Testis (tissue), 2 donors: ENCODE measurements at regions not wholly inside any gene's neighbourhood (a gene's known extent, or its start where the extent isn't known, plus 50 kb on each side); places are given as distances from the start of the nearest gene placed in this dataset.

Experiments used
- DNase-seq: peaks from one replicate; pipeline ENCODE4 v3.0.0-alpha.2; 2019
- H3K27ac ChIP-seq, 2 donors: fragments of 200-600 bp; sonication (generic); one replicate each; pipeline ENCODE4 v1.5.1; 2019
- H3K27me3 ChIP-seq: fragments of 200-600 bp; sonication (generic); one replicate; pipeline ENCODE4 v1.5.1; 2019
- H3K36me3 ChIP-seq: fragments of 200-600 bp; sonication (generic); one replicate; pipeline ENCODE4 v1.5.1; 2017; ENCODE audit warnings: low read depth; ENCODE audit errors: missing control alignments
- H3K4me1 ChIP-seq: fragments of 200-600 bp; sonication (generic); one replicate; pipeline ENCODE4 v1.5.1; 2019
- H3K4me3 ChIP-seq, 2 donors: fragments of 200-600 bp; sonication (generic); one replicate each; pipeline ENCODE4 v1.5.1; 2017 to 2019
- H3K9me3 ChIP-seq: fragments of 200-600 bp; sonication (generic); one replicate; pipeline ENCODE4 v1.5.1; 2017
- POLR2A ChIP-seq: fragments of 450-650 bp; IDR thresholded peaks from one replicate; pipeline ENCODE4 v1.6.1; 2017; ENCODE audit warnings: antibody characterized with exemption, mild to moderate bottlenecking, moderate library complexity
- WGBS, 2 donors: methylation state at CpG; one replicate each; pipeline ENCODE4 v1.1.5; 2018; 5-methylcytosine and 5-hydroxymethylcytosine counted together
- intact Hi-C: fragments of 100-400 bp; cut with DNase I; formaldehyde crosslinking; loops from one replicate; pipeline ENCODE4 v1.15.1; 2023; ENCODE audit warnings: low total_unique reads
- TF ChIP-seq, protein P1 (sequence below), 3 experiments: fragments of 450-650 bp in 2 of 3; fragments of 200-600 bp in 1 of 3; sonication (generic) in 1 of 3; IDR thresholded peaks; one replicate each; pipeline ENCODE4 v1.5.1; 2016 to 2019; ENCODE audit warnings: antibody characterized with exemption in 3 of 3, mild to moderate bottlenecking in 2 of 3, moderate library complexity in 1 of 3

DNA sequence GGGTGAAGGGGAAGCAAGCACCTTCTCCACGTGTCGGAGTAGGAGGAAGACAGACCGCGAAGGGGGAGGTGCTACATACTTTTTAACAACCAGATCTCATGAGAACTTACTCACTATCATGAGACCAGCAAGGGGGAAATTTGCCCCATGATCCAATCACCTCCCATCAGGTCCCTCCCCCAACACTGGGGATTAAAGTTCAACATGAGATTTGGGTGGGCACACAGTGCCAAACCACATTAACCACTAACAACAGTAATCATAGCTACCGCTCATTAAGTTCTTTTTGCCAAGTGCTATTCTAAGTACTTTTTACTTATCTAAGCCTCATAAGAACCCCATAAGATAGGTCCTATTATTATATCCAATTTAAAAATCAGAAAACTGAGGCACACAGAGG, 450.5 kb upstream of the DDI1 start:
- Histone ChIP-seq H3K4me1 (no peaks in the 10 kb centered on the region), H3K4me3 (no peak overlapping the region), H3K9me3 (no peaks in the 10 kb centered on the region), H3K36me3 (no peaks in the 10 kb centered on the region), H3K27ac (no peak overlapping the region), H3K27me3 (no peaks in the 10 kb centered on the region)
- 78 to 93% methylated on average over 5 of the region's 5 CpGs for WGBS, 2 donors
- no peak for DNase-seq
- no peak for TF ChIP-seq POLR2A
- TF ChIP-seq, protein P1, sequence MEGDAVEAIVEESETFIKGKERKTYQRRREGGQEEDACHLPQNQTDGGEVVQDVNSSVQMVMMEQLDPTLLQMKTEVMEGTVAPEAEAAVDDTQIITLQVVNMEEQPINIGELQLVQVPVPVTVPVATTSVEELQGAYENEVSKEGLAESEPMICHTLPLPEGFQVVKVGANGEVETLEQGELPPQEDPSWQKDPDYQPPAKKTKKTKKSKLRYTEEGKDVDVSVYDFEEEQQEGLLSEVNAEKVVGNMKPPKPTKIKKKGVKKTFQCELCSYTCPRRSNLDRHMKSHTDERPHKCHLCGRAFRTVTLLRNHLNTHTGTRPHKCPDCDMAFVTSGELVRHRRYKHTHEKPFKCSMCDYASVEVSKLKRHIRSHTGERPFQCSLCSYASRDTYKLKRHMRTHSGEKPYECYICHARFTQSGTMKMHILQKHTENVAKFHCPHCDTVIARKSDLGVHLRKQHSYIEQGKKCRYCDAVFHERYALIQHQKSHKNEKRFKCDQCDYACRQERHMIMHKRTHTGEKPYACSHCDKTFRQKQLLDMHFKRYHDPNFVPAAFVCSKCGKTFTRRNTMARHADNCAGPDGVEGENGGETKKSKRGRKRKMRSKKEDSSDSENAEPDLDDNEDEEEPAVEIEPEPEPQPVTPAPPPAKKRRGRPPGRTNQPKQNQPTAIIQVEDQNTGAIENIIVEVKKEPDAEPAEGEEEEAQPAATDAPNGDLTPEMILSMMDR (IDR thresholded peaks at IDR 0.05): no peak
- intact Hi-C loops: no loop called here

DNA sequence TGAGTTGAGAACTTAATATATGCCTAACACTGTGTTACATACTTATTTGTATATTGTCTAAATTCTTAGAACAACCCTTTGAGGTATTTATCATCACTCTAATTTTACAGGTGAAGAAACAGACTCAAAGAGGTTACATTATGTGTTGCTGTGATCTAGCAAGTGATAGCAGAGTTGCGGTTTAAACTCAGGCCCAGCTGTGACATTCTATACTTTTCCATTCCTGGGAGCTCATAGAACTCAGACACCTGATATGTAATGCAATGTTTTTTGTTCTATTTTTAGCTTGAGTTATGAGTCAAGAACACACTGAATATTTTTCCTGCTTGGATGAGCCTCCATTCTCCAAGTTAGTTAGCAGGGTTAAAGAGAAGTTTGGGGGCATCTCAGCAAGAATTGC, 449.7 kb upstream of the DDI1 start:
- Histone ChIP-seq H3K9me3 (no peaks in the 10 kb centered on the region), H3K4me3 (no peak overlapping the region), H3K4me1 (no peaks in the 10 kb centered on the region), H3K27ac (no peak overlapping the region), H3K27me3 (no peaks in the 10 kb centered on the region), H3K36me3 (no peaks in the 10 kb centered on the region)
- DNase-seq: no peak
- 80 to 81% methylated on average over 1 of the region's 1 CpG for WGBS, 2 donors
- intact Hi-C loops: no loop called here
- TF ChIP-seq, protein P1 (IDR thresholded peaks at IDR 0.05): no peak
- TF ChIP-seq POLR2A: no peak

DNA sequence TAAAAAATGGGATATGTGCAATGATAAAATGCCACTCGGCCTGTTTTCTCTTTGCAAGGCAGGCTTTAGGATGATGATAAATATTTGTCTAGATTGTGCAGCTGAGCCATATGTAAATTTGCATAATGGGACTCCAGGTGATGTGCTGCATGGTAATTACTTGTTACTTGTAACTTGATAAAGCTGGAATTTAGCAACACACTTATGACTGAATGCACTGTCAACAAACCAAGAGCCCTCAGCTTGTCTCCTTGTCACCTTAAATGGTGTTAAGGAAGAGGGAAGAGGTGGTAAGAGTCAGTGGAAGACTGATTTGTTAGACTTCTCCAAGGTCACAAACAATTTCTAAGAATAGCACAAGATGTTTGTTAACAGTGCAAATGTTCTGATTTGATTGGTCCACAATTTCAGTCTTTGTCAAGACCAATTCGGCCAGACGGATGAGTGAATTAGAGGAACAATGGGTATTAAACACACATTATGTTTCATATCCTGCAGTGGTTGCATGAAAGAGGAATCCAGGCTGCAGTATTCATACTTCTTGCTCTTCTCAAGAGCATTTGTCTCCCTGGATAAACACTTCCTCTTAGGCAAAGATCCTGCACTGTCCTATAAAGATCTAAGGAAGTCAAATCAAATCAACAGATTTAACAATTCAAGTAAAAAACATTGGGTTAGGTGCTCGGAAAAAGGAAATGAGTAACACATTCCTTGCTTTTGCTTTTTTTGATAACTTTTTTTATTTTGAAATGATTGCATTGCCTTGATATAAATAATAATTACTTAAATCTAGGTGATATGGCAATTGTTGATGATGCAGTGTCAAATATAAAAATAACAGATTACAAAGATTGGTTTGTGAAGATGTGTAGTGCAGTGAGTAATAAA, 448.3 kb upstream of the DDI1 start:
- no peak for DNase-seq
- Histone ChIP-seq H3K27me3 (no peaks in the 10 kb centered on the region), H3K27ac (no peak overlapping the region), H3K4me3 (no peak overlapping the region), H3K9me3 (no peaks in the 10 kb centered on the region), H3K36me3 (no peaks in the 10 kb centered on the region), H3K4me1 (no peaks in the 10 kb centered on the region)
- WGBS, 2 donors: 57 to 63% methylated on average over 4 of the region's 4 CpGs
- TF ChIP-seq POLR2A: no peak
- TF ChIP-seq, protein P1 (IDR thresholded peaks at IDR 0.05): no peak
- intact Hi-C loops: no loop called here

DNA sequence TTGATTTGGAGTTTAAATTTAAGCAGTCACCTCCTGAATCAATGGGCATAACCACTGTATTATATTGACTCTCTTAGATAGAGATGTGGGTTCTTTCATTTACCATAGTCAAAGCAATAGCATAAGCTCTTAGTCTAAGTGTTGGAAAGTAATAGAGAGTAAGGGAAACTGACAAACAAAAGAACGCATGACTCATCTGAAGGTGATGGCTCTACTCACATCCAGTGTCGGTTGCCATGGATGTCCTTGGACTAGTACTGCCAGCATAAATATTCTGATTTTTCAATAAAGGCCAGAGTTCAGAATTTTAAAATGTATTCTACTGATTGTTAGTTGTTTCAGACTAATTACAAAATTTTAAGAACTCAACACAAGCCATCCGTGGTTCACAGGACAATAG, 444.9 kb upstream of the DDI1 start:
- H3K9me3 ChIP-seq: no peaks in the 10 kb centered on the region
- H3K27me3 ChIP-seq: no peaks in the 10 kb centered on the region
- H3K4me1 ChIP-seq: no peaks in the 10 kb centered on the region
- no peak for TF ChIP-seq POLR2A
- TF ChIP-seq, protein P1 (IDR thresholded peaks at IDR 0.05): no peak
- intact Hi-C loops: no loop called here
- no peak overlapping the region for H3K4me3 ChIP-seq
- H3K27ac ChIP-seq: no peak overlapping the region
- 71 to 92% methylated on average over 3 of the region's 3 CpGs for WGBS, 2 donors
- no peak for DNase-seq
- no peaks in the 10 kb centered on the region for H3K36me3 ChIP-seq

GRCh38 chr11:103594283-103594682, 442.2 kb upstream of the DDI1 start:
- H3K4me1 ChIP-seq: no peaks in the 10 kb centered on the region
- no peak overlapping the region for H3K4me3 ChIP-seq
- H3K27ac ChIP-seq: no peak overlapping the region
- TF ChIP-seq, protein P1 (IDR thresholded peaks at IDR 0.05): no peak
- TF ChIP-seq POLR2A: no peak
- H3K9me3 ChIP-seq: no peaks in the 10 kb centered on the region
- no peak for DNase-seq
- intact Hi-C loops: no loop called here
- H3K27me3 ChIP-seq: no peaks in the 10 kb centered on the region
- no peaks in the 10 kb centered on the region for H3K36me3 ChIP-seq
